Endodermal cell (in vitro differentiated cells): ENCODE measurements at regions not wholly inside any gene's neighbourhood (a gene's known extent, or its start where the extent isn't known, plus 50 kb on each side); places are given as distances from the start of the nearest gene placed in this dataset.
"Not testable (repeated sequence)": the region's sequence is repeated elsewhere in the genome, so short reads cannot be mapped to it uniquely, and the experiment has no call there.

ENCODE experiments used
- DNase-seq: peaks from one replicate; pipeline ENCODE4 v3.0.0-alpha.2; 2017
- H3K27ac ChIP-seq: 2 replicates; pipeline ENCODE4 v1.5.1; 2013; ENCODE audit warnings: mild to moderate bottlenecking, low read depth, low read length, moderate library complexity
- H3K27me3 ChIP-seq: 2 replicates; pipeline ENCODE4 v1.6.1; 2013; ENCODE audit warnings: mild to moderate bottlenecking, low read length, moderate library complexity; ENCODE audit not compliant: insufficient read depth, control insufficient read depth, poor library complexity, severe bottlenecking
- H3K36me3 ChIP-seq: 2 replicates; pipeline ENCODE4 v1.7.0; 2013; ENCODE audit warnings: mild to moderate bottlenecking, low read length, moderate library complexity; ENCODE audit not compliant: control insufficient read depth, insufficient read depth
- H3K4me1 ChIP-seq: one replicate; pipeline ENCODE4 v1.7.0; 2013; ENCODE audit warnings: low read length; ENCODE audit not compliant: control insufficient read depth, insufficient read depth
- H3K4me3 ChIP-seq: 2 replicates; pipeline ENCODE4 v1.5.1; 2013; ENCODE audit warnings: mild to moderate bottlenecking, low read length, moderate library complexity
- H3K9ac ChIP-seq: 2 replicates; pipeline ENCODE4 v1.6.1; 2013; ENCODE audit warnings: mild to moderate bottlenecking, low read length, moderate library complexity; ENCODE audit not compliant: poor library complexity, severe bottlenecking; ENCODE audit errors: extremely low read depth
- H3K9me3 ChIP-seq: 2 replicates; pipeline ENCODE4 v1.6.1; 2013; ENCODE audit warnings: mild to moderate bottlenecking, low read length, moderate library complexity; ENCODE audit not compliant: control insufficient read depth
- H3K27ac Mint-ChIP-seq: 2 replicates; pipeline ENCODE4 v1.8.0; 2020; ENCODE audit warnings: mixed read lengths
- H3K27me3 Mint-ChIP-seq: 2 replicates; pipeline ENCODE4 v1.8.0; 2021; ENCODE audit warnings: mild to moderate bottlenecking, mixed read lengths; ENCODE audit not compliant: insufficient read depth
- H3K36me3 Mint-ChIP-seq: 2 replicates; pipeline ENCODE4 v1.8.0; 2020; ENCODE audit warnings: low read depth, mixed read lengths
- H3K4me1 Mint-ChIP-seq: 2 replicates; pipeline ENCODE4 v1.8.0; 2020; ENCODE audit warnings: mixed read lengths
- H3K4me3 Mint-ChIP-seq: 2 replicates; pipeline ENCODE4 v1.8.0; 2020; ENCODE audit warnings: mild to moderate bottlenecking, moderate library complexity, mixed read lengths
- H3K9me3 Mint-ChIP-seq: 2 replicates; pipeline ENCODE4 v1.8.0; 2020; ENCODE audit warnings: mild to moderate bottlenecking, mixed read lengths
- WGBS, 2 experiments: methylation state at CpG; one replicate each; pipeline versions ENCODE4 v1.1.5 to v1.1.7; 2013; ENCODE audit warnings: missing lambda C conversion rate in 2 of 2, mixed read lengths in 1 of 2; ENCODE audit not compliant: insufficient coverage in 1 of 2, insufficient read length in 1 of 2; 5-methylcytosine and 5-hydroxymethylcytosine counted together
- TF ChIP-seq, protein P1 (sequence below): fragments of 200-600 bp; sonication (generic); conservative IDR thresholded peaks from 2 replicates; pipeline ENCODE4 v1.5.0; 2021; ENCODE audit warnings: antibody characterized with exemption, mild to moderate bottlenecking

DNA sequence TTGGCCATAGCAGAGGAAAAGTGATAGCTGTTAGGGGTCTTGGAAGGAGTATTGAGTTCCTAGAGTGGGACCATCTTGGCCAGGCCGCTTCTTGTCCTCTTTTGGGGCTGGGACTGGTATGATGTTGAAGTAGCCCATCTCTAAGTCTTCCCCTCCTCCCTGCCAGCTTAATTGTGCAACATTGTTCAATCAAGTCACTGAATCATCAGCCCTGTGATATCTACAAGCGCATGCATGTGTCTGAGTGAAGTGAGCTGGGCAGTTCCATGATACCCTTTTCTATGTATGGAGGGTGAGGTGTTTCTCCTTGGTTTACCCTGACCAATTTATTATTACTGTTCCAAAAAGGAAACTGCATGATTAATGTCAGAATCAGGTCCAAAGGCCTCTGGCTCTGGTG, 112.2 kb downstream of the C9orf152 start:
- no peak overlapping the region for H3K27ac Mint-ChIP-seq
- no peaks in the 10 kb centered on the region for H3K9me3 Mint-ChIP-seq
- H3K27ac ChIP-seq, result peak overlapping the region; percentile 77
- H3K27me3 ChIP-seq, result no peaks in the 10 kb centered on the region
- H3K4me3 ChIP-seq, result no peak overlapping the region
- TF ChIP-seq, protein P1, sequence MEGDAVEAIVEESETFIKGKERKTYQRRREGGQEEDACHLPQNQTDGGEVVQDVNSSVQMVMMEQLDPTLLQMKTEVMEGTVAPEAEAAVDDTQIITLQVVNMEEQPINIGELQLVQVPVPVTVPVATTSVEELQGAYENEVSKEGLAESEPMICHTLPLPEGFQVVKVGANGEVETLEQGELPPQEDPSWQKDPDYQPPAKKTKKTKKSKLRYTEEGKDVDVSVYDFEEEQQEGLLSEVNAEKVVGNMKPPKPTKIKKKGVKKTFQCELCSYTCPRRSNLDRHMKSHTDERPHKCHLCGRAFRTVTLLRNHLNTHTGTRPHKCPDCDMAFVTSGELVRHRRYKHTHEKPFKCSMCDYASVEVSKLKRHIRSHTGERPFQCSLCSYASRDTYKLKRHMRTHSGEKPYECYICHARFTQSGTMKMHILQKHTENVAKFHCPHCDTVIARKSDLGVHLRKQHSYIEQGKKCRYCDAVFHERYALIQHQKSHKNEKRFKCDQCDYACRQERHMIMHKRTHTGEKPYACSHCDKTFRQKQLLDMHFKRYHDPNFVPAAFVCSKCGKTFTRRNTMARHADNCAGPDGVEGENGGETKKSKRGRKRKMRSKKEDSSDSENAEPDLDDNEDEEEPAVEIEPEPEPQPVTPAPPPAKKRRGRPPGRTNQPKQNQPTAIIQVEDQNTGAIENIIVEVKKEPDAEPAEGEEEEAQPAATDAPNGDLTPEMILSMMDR, result no peak
- H3K27me3 Mint-ChIP-seq, result no peaks in the 10 kb centered on the region
- peaks cover 11% of the 10 kb centered on the region for H3K4me1 ChIP-seq
- no peaks in the 10 kb centered on the region for H3K36me3 ChIP-seq
- DNase-seq, result no peak
- WGBS, 2 experiments, result 95% methylated on average over 2 of the region's 2 CpGs; no CpG with 5 or more reads in 1 of the 2 experiments
- H3K4me1 Mint-ChIP-seq, result peaks cover 36% of the 10 kb centered on the region
- no peak overlapping the region for H3K4me3 Mint-ChIP-seq
- H3K9me3 ChIP-seq, result no peaks in the 10 kb centered on the region
- no peaks in the 10 kb centered on the region for H3K36me3 Mint-ChIP-seq
- no peak overlapping the region for H3K9ac ChIP-seq

DNA sequence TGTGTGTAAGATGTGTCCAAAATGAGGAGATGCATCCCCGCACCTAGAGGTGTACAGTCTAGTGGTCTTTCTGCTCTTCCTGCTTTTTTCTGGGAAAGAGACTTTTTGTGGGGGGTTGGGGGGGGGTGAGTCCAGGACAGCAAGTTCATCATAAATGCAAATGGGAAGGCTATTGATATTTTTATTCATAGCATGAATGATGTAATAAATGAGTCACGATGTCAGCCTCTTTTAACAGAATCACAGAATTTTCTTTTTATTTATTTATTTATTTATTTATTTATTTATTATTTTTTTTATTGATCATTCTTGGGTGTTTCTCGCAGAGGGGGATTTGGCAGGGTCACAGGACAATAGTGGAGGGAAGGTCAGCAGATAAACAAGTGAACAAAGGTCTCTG, 111.3 kb downstream of the C9orf152 start:
- 93% methylated on average over 1 of the region's 3 CpGs; no CpG with 5 or more reads in 1 of the 2 experiments for WGBS, 2 experiments
- H3K36me3 Mint-ChIP-seq, result not testable (repeated sequence)

DNA sequence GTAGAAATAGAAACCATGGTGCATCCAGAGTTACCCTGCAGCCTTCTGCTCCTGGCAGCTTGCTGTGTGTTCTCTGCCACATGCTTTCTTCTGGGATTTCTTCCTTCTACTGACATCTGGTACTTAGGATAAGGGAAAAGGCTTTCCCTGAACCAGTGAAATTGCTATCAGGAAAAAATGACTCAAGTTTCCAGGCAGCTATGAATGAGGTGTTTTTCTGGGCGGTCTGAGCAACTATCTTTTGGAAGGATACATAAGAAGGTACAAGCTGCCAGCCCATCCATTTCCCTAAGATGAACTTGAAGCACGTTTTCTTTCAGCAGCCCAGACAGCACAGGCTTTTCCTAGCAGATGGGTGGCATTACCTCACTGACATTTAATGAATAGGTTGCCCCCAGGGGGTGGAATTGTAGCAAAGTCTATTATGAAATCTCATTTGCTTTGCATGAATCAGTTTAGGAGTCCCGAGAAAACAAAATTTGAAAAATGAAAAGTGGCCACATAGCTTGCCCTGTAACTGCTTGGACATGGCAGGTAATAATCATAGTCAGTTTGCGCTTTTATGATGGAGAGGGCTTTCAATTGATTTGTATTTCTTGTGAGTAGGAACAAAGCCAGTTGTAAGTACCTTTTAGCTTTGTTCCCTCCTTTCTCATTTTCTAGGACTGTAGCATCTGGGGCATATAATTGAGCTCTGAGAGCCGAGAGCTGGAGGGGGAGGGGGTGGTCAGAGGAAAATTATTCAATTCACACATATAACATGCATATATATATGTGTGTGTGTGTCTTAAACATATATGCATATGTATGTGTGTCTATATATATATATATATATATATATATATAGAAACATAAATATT, 108.5 kb downstream of the C9orf152 start:
- TF ChIP-seq, protein P1, result no peak
- H3K27ac Mint-ChIP-seq, result no peak overlapping the region
- Histone ChIP-seq H3K27me3 (no peaks in the 10 kb centered on the region), H3K4me1 (peaks cover 13% of the 10 kb centered on the region), H3K27ac (peak overlapping the region; percentile 97), H3K36me3 (no peaks in the 10 kb centered on the region), H3K4me3 (no peak overlapping the region), H3K9ac (no peak overlapping the region), H3K9me3 (no peaks in the 10 kb centered on the region)
- H3K4me3 Mint-ChIP-seq, result no peak overlapping the region
- H3K36me3 Mint-ChIP-seq, result no peaks in the 10 kb centered on the region
- no peak for DNase-seq
- H3K27me3 Mint-ChIP-seq, result no peaks in the 10 kb centered on the region
- WGBS, 2 experiments, result 79 to 81% methylated on average over 4 of the region's 5 CpGs
- peaks cover 43% of the 10 kb centered on the region for H3K4me1 Mint-ChIP-seq
- H3K9me3 Mint-ChIP-seq, result no peaks in the 10 kb centered on the region

More for the DNA sequence above, 111.3 kb downstream of the C9orf152 start:
- DNase-seq, H3K36me3 ChIP-seq, H3K9me3 ChIP-seq, H3K9ac ChIP-seq, H3K4me3 ChIP-seq, H3K27ac Mint-ChIP-seq, H3K27ac ChIP-seq, H3K9me3 Mint-ChIP-seq, H3K27me3 Mint-ChIP-seq, H3K27me3 ChIP-seq, H3K4me3 Mint-ChIP-seq: not testable (repeated sequence)
- peaks cover 12% of the 10 kb centered on the region for H3K4me1 ChIP-seq
- H3K4me1 Mint-ChIP-seq, result peaks cover 34% of the 10 kb centered on the region
